WTC11 (cell line): ENCODE measurements at regions not wholly inside any gene's neighbourhood (a gene's known extent, or its start where the extent isn't known, plus 50 kb on each side); places are given as distances from the start of the nearest gene placed in this dataset.
A peak's percentile ranks its signal among the peaks of the same experiment; 100 is the strongest.

Source experiments
- ATAC-seq: fragments of 200-7000 bp; cut with Tn5 transposase; 2 replicates; pipeline ENCODE4 v1.10.0; 2021; ENCODE audit warnings: mild to moderate bottlenecking, moderate library complexity
- CTCF ChIA-PET: fragments of 300-600 bp; sonication (Branson Sonifier 250); formaldehyde crosslinking; loops from one replicate; lab custom pipeline; 2021; ENCODE audit warnings: antibody characterized with exemption; lab: Charles Lee
- POLR2A ChIA-PET: fragments of 350-600 bp; sonication (Branson Sonifier 250); formaldehyde crosslinking; loops from one replicate; lab custom pipeline; 2021; ENCODE audit warnings: antibody characterized with exemption; lab: Charles Lee
- DNase-seq: peaks from one replicate; pipeline ENCODE4 v3.0.0; 2021; ENCODE audit warnings: low spot score
- H3K27ac Mint-ChIP-seq: 2 replicates; pipeline ENCODE4 v1.8.0; 2021; ENCODE audit warnings: mixed read lengths
- H3K27me3 Mint-ChIP-seq: 2 replicates; pipeline ENCODE4 v1.8.0; 2021; ENCODE audit warnings: low read depth, mild to moderate bottlenecking, moderate library complexity, mixed read lengths
- H3K36me3 Mint-ChIP-seq: 2 replicates; pipeline ENCODE4 v1.8.0; 2021; ENCODE audit warnings: mixed read lengths
- H3K4me1 Mint-ChIP-seq: 2 replicates; pipeline ENCODE4 v1.8.0; 2022; ENCODE audit warnings: mixed read lengths
- H3K4me3 Mint-ChIP-seq: 2 replicates; pipeline ENCODE4 v1.8.0; 2021; ENCODE audit warnings: mild to moderate bottlenecking, moderate library complexity, mixed read lengths
- H3K9me3 Mint-ChIP-seq: 2 replicates; pipeline ENCODE4 v1.8.0; 2021; ENCODE audit warnings: mixed read lengths
- EMX1 ChIP-seq: fragments of 250-450 bp; sonication (Bioruptor Pico); IDR thresholded peaks from 2 replicates; pipeline ENCODE4 v1.8.0; 2021; ENCODE audit warnings: mild to moderate bottlenecking
- ESRRA ChIP-seq: sonication (generic); formaldehyde crosslinking; IDR thresholded peaks from 2 replicates; pipeline ENCODE4 v1.8.1; 2022; ENCODE audit warnings: mild to moderate bottlenecking, missing genetic modification reagents, borderline replicate concordance
- FOXP1 ChIP-seq: sonication (generic); formaldehyde crosslinking; IDR thresholded peaks from 2 replicates; pipeline ENCODE4 v1.8.0; 2022; ENCODE audit warnings: missing genetic modification reagents, mild to moderate bottlenecking, moderate library complexity, borderline replicate concordance
- HMGA2 ChIP-seq: fragments of 250-450 bp; sonication (Bioruptor Pico); IDR thresholded peaks from 2 replicates; pipeline ENCODE4 v1.4.0; 2021; ENCODE audit warnings: mild to moderate bottlenecking, moderate library complexity
- JUN ChIP-seq: sonication (generic); formaldehyde crosslinking; IDR thresholded peaks from 2 replicates; pipeline ENCODE4 v1.8.0; 2023; ENCODE audit warnings: mild to moderate bottlenecking, missing genetic modification reagents
- MXD4 ChIP-seq: fragments of 250-450 bp; sonication (Bioruptor Pico); IDR thresholded peaks from 2 replicates; pipeline ENCODE4 v1.8.0; 2021; ENCODE audit warnings: mild to moderate bottlenecking, moderate library complexity, borderline replicate concordance
- MYBL2 ChIP-seq: sonication (generic); formaldehyde crosslinking; IDR thresholded peaks from 2 replicates; pipeline ENCODE4 v1.8.1; 2023; ENCODE audit warnings: mild to moderate bottlenecking, moderate library complexity, missing genetic modification reagents
- NFATC4 ChIP-seq: fragments of 250-450 bp; sonication (Bioruptor Pico); IDR thresholded peaks from 2 replicates; pipeline ENCODE4 v1.9.0; 2021; ENCODE audit warnings: mild to moderate bottlenecking
- NFYB ChIP-seq: sonication (generic); formaldehyde crosslinking; conservative IDR thresholded peaks from 2 replicates; pipeline ENCODE4 v1.8.0; 2022; ENCODE audit warnings: low read depth, missing genetic modification reagents
- RORB ChIP-seq: fragments of 250-450 bp; sonication (Bioruptor Pico); IDR thresholded peaks from 2 replicates; pipeline ENCODE4 v1.9.0; 2021; ENCODE audit warnings: mild to moderate bottlenecking
- SOX15 ChIP-seq: fragments of 250-450 bp; sonication (Bioruptor Pico); IDR thresholded peaks from 2 replicates; pipeline ENCODE4 v1.9.0; 2021; ENCODE audit warnings: mild to moderate bottlenecking
- TEAD1 ChIP-seq: sonication (generic); formaldehyde crosslinking; IDR thresholded peaks from 2 replicates; pipeline ENCODE4 v1.8.0; 2022; ENCODE audit warnings: mild to moderate bottlenecking, missing genetic modification reagents
- TP53 ChIP-seq: sonication (generic); formaldehyde crosslinking; IDR thresholded peaks from 2 replicates; pipeline ENCODE4 v1.8.1; 2023; ENCODE audit warnings: mild to moderate bottlenecking, missing genetic modification reagents
- ZNF138 ChIP-seq: sonication (generic); formaldehyde crosslinking; conservative IDR thresholded peaks from 2 replicates; pipeline ENCODE4 v1.8.1; 2022; ENCODE audit warnings: mild to moderate bottlenecking, moderate library complexity, missing genetic modification reagents
- ZNF396 ChIP-seq: fragments of 250-450 bp; sonication (Bioruptor Pico); IDR thresholded peaks from 2 replicates; pipeline ENCODE4 v1.8.0; 2021; ENCODE audit warnings: mild to moderate bottlenecking, moderate library complexity, borderline replicate concordance
- ZNF423 ChIP-seq: fragments of 250-450 bp; sonication (Bioruptor Pico); IDR thresholded peaks from 2 replicates; pipeline ENCODE4 v2.1.2; 2022; ENCODE audit warnings: mild to moderate bottlenecking, moderate library complexity
- TF ChIP-seq, protein P1 (sequence below): fragments of 250-450 bp; sonication (Bioruptor Pico); IDR thresholded peaks from 2 replicates; pipeline ENCODE4 v1.9.0; 2021; ENCODE audit warnings: moderate library complexity, mild to moderate bottlenecking, inconsistent platforms, borderline replicate concordance
- TF ChIP-seq, protein P2 (sequence below): sonication (generic); formaldehyde crosslinking; IDR thresholded peaks from 2 replicates; pipeline ENCODE4 v1.8.0; 2023; ENCODE audit warnings: missing genetic modification reagents, mild to moderate bottlenecking, borderline replicate concordance
- TF ChIP-seq, protein P3 (sequence below): sonication (generic); formaldehyde crosslinking; IDR thresholded peaks from 2 replicates; pipeline ENCODE4 v1.8.1; 2023; ENCODE audit warnings: mild to moderate bottlenecking, missing genetic modification reagents, borderline replicate concordance
- TF ChIP-seq, protein P4 (sequence below): sonication (generic); formaldehyde crosslinking; IDR thresholded peaks from 2 replicates; pipeline ENCODE4 v1.8.1; 2022; ENCODE audit warnings: low read depth, mild to moderate bottlenecking, moderate library complexity, missing genetic modification reagents, borderline replicate concordance
- TF ChIP-seq, protein P5 (sequence below): sonication (generic); formaldehyde crosslinking; IDR thresholded peaks from 2 replicates; pipeline ENCODE4 v1.8.1; 2022; ENCODE audit warnings: low read depth, missing genetic modification reagents, borderline replicate concordance
- TF ChIP-seq, protein P6 (sequence below): sonication (generic); formaldehyde crosslinking; IDR thresholded peaks from 2 replicates; pipeline ENCODE4 v1.8.1; 2023; ENCODE audit warnings: mild to moderate bottlenecking, missing genetic modification reagents

DNA sequence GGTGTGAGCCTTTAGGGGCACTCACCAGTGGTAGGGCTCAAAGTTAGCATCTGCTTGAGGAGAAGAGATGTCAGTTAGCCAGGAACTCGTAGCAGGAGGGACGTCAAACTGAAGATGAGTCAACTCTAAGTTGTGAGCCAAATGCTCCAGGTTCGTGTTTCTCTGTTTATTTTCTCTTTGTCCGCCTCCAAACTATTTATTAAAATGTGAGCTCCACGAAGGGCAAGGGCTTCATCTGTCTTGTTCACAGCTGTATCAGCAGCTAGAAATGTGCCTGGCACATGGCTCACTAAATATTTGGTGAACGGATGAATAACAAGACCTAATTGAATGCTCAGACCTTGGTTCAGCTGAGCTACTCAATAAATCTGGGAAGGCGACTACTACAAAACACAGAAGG, 248.9 kb downstream of the BCOR start (continued):
- TF ChIP-seq, protein P1, sequence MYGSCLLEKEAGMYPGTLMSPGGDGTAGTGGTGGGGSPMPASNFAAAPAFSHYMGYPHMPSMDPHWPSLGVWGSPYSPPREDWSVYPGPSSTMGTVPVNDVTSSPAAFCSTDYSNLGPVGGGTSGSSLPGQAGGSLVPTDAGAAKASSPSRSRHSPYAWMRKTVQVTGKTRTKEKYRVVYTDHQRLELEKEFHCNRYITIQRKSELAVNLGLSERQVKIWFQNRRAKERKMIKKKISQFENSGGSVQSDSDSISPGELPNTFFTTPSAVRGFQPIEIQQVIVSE (CRISPR knock-in tag): no peak
- TF ChIP-seq ESRRA (CRISPR knock-in tag) (no peak), ZNF396 (no peak), EMX1 (CRISPR knock-in tag) (no peak), MYBL2 (CRISPR knock-in tag) (no peak), FOXP1 (CRISPR knock-in tag) (no peak), NFATC4 (CRISPR knock-in tag) (no peak), TP53 (CRISPR knock-in tag) (no peak), SOX15 (CRISPR knock-in tag) (no peak), RORB (no peak), TEAD1 (CRISPR knock-in tag) (no peak)
- TF ChIP-seq, protein P2, sequence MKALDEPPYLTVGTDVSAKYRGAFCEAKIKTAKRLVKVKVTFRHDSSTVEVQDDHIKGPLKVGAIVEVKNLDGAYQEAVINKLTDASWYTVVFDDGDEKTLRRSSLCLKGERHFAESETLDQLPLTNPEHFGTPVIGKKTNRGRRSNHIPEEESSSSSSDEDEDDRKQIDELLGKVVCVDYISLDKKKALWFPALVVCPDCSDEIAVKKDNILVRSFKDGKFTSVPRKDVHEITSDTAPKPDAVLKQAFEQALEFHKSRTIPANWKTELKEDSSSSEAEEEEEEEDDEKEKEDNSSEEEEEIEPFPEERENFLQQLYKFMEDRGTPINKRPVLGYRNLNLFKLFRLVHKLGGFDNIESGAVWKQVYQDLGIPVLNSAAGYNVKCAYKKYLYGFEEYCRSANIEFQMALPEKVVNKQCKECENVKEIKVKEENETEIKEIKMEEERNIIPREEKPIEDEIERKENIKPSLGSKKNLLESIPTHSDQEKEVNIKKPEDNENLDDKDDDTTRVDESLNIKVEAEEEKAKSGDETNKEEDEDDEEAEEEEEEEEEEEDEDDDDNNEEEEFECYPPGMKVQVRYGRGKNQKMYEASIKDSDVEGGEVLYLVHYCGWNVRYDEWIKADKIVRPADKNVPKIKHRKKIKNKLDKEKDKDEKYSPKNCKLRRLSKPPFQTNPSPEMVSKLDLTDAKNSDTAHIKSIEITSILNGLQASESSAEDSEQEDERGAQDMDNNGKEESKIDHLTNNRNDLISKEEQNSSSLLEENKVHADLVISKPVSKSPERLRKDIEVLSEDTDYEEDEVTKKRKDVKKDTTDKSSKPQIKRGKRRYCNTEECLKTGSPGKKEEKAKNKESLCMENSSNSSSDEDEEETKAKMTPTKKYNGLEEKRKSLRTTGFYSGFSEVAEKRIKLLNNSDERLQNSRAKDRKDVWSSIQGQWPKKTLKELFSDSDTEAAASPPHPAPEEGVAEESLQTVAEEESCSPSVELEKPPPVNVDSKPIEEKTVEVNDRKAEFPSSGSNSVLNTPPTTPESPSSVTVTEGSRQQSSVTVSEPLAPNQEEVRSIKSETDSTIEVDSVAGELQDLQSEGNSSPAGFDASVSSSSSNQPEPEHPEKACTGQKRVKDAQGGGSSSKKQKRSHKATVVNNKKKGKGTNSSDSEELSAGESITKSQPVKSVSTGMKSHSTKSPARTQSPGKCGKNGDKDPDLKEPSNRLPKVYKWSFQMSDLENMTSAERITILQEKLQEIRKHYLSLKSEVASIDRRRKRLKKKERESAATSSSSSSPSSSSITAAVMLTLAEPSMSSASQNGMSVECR (CRISPR knock-in tag): no peak
- TF ChIP-seq, protein P3, sequence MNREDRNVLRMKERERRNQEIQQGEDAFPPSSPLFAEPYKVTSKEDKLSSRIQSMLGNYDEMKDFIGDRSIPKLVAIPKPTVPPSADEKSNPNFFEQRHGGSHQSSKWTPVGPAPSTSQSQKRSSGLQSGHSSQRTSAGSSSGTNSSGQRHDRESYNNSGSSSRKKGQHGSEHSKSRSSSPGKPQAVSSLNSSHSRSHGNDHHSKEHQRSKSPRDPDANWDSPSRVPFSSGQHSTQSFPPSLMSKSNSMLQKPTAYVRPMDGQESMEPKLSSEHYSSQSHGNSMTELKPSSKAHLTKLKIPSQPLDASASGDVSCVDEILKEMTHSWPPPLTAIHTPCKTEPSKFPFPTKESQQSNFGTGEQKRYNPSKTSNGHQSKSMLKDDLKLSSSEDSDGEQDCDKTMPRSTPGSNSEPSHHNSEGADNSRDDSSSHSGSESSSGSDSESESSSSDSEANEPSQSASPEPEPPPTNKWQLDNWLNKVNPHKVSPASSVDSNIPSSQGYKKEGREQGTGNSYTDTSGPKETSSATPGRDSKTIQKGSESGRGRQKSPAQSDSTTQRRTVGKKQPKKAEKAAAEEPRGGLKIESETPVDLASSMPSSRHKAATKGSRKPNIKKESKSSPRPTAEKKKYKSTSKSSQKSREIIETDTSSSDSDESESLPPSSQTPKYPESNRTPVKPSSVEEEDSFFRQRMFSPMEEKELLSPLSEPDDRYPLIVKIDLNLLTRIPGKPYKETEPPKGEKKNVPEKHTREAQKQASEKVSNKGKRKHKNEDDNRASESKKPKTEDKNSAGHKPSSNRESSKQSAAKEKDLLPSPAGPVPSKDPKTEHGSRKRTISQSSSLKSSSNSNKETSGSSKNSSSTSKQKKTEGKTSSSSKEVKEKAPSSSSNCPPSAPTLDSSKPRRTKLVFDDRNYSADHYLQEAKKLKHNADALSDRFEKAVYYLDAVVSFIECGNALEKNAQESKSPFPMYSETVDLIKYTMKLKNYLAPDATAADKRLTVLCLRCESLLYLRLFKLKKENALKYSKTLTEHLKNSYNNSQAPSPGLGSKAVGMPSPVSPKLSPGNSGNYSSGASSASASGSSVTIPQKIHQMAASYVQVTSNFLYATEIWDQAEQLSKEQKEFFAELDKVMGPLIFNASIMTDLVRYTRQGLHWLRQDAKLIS: no peak
- TF ChIP-seq, all 79 proteins: peak for 0

DNA sequence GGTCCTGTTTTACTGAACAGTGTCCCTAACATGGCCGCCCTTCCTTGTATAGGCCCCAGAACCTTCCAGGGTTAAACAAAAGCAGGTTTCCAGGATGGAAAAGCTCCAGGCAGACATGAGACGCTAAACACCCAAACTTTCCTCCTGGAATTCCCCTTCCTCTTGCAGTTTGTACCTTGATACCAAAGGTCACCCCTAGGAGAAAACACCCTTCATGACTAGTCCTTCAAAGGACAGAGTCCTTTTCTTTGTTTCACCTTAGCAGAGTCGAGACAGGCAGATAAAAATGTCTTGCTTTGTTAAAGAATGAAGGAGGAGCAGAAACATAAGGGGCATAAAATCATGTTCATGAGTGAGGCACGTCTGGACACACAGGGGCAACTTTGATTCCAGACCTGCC, 247.5 kb downstream of the BCOR start:
- peaks cover 4% of the 10 kb centered on the region for H3K9me3 Mint-ChIP-seq
- ChIA-PET CTCF (interaction anchor here (1.0 to 1.2 kb wide), 2 partner anchors 10 to 156 kb away, joined by 4 read pairs; no protein-coding TSS in a partner anchor), POLR2A (interaction anchor here (0.6 to 1.9 kb wide), 2 partner anchors 10 to 33 kb away, joined by 3 to 9 read pairs; no protein-coding TSS in a partner anchor)
- H3K36me3 Mint-ChIP-seq: no peaks in the 10 kb centered on the region
- ATAC-seq (no peak), DNase-seq (no peak)
- peaks cover 56% of the 10 kb centered on the region for H3K4me1 Mint-ChIP-seq
- H3K27ac Mint-ChIP-seq: peak overlapping the region; percentile 63; the same call in 1 of the 2 replicates
- peaks cover 3% of the 10 kb centered on the region for H3K27me3 Mint-ChIP-seq
- H3K4me3 Mint-ChIP-seq: no peak overlapping the region; the same call in 1 of the 2 replicates
- TF ChIP-seq HMGA2 (CRISPR knock-in tag) (no peak), JUN (CRISPR knock-in tag) (no peak), ZNF423 (CRISPR knock-in tag) (no peak), MXD4 (CRISPR knock-in tag) (no peak), NFATC4 (CRISPR knock-in tag) (no peak), NFYB (no peak), ZNF138 (no peak), RORB (no peak), ESRRA (CRISPR knock-in tag) (no peak)
- TF ChIP-seq, protein P4, sequence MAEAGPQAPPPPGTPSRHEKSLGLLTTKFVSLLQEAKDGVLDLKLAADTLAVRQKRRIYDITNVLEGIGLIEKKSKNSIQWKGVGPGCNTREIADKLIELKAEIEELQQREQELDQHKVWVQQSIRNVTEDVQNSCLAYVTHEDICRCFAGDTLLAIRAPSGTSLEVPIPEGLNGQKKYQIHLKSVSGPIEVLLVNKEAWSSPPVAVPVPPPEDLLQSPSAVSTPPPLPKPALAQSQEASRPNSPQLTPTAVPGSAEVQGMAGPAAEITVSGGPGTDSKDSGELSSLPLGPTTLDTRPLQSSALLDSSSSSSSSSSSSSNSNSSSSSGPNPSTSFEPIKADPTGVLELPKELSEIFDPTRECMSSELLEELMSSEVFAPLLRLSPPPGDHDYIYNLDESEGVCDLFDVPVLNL: no peak
- TF ChIP-seq, protein P5, sequence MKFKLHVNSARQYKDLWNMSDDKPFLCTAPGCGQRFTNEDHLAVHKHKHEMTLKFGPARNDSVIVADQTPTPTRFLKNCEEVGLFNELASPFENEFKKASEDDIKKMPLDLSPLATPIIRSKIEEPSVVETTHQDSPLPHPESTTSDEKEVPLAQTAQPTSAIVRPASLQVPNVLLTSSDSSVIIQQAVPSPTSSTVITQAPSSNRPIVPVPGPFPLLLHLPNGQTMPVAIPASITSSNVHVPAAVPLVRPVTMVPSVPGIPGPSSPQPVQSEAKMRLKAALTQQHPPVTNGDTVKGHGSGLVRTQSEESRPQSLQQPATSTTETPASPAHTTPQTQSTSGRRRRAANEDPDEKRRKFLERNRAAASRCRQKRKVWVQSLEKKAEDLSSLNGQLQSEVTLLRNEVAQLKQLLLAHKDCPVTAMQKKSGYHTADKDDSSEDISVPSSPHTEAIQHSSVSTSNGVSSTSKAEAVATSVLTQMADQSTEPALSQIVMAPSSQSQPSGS (CRISPR knock-in tag): no peak
- TF ChIP-seq, protein P6, sequence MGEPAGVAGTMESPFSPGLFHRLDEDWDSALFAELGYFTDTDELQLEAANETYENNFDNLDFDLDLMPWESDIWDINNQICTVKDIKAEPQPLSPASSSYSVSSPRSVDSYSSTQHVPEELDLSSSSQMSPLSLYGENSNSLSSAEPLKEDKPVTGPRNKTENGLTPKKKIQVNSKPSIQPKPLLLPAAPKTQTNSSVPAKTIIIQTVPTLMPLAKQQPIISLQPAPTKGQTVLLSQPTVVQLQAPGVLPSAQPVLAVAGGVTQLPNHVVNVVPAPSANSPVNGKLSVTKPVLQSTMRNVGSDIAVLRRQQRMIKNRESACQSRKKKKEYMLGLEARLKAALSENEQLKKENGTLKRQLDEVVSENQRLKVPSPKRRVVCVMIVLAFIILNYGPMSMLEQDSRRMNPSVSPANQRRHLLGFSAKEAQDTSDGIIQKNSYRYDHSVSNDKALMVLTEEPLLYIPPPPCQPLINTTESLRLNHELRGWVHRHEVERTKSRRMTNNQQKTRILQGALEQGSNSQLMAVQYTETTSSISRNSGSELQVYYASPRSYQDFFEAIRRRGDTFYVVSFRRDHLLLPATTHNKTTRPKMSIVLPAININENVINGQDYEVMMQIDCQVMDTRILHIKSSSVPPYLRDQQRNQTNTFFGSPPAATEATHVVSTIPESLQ: no peak
